ENCODE measurements at regions not wholly inside any gene's neighbourhood (a gene's known extent, or its start where the extent isn't known, plus 50 kb on each side); places are given as distances from the start of the nearest gene placed in this dataset.

DNA sequence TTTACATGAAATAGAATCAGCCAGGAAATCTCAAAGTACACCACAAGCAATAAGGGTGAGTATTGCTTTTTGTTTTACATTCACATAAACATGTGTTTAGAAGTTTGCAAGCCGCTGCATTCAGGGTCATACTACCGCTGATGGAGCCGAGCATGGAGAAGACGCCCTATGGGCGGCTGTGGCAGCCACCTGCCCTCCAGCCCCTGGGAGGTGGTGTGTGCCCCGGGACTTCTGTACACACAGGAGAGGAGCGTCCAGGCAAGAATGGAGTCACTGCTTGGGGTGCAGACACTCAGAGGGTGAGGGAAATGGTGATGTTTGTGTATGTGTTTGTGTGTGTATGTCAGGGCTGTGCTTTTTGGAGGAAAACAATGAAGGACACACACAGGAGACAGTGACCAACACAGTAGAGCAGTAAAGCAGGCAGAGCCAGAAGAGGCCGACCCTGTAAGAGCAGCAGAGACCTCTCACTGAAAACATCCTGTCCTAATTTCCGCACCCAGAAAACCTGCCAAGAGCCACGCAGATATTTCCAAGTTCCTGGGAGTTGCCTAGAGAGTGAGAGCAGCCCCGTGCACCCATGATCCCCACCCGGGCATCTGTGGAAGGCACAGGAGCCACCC lies 108.1 kb upstream of the GJB6 start:
- TF ChIP-seq, protein P1, sequence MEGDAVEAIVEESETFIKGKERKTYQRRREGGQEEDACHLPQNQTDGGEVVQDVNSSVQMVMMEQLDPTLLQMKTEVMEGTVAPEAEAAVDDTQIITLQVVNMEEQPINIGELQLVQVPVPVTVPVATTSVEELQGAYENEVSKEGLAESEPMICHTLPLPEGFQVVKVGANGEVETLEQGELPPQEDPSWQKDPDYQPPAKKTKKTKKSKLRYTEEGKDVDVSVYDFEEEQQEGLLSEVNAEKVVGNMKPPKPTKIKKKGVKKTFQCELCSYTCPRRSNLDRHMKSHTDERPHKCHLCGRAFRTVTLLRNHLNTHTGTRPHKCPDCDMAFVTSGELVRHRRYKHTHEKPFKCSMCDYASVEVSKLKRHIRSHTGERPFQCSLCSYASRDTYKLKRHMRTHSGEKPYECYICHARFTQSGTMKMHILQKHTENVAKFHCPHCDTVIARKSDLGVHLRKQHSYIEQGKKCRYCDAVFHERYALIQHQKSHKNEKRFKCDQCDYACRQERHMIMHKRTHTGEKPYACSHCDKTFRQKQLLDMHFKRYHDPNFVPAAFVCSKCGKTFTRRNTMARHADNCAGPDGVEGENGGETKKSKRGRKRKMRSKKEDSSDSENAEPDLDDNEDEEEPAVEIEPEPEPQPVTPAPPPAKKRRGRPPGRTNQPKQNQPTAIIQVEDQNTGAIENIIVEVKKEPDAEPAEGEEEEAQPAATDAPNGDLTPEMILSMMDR (IDR thresholded peaks at IDR 0.05; ENCODE audit: poor library complexity): no peak
- TF ChIP-seq EZH2 (IDR thresholded peaks at IDR 0.05; ENCODE audit: borderline replicate concordance): no peak
- TF ChIP-seq EZH2phosphoT487 (IDR thresholded peaks at IDR 0.05; ENCODE audit: low read depth, severe bottlenecking, unreplicated experiment): no peak

Measured in hepatocyte (in vitro differentiated cells).